C4-2B (cell line): ENCODE measurements at regions not wholly inside any gene's neighbourhood (a gene's known extent, or its start where the extent isn't known, plus 50 kb on each side); places are given as distances from the start of the nearest gene placed in this dataset.

Experiments
- ZFX ChIP-seq: fragments of 450-650 bp; IDR thresholded peaks from 2 replicates; pipeline ENCODE4 v1.6.1; 2017
- TF ChIP-seq, protein P1 (sequence below): fragments of 450-650 bp; conservative IDR thresholded peaks from 2 replicates; pipeline ENCODE4 v1.5.1; 2017; ENCODE audit warnings: mild to moderate bottlenecking

DNA sequence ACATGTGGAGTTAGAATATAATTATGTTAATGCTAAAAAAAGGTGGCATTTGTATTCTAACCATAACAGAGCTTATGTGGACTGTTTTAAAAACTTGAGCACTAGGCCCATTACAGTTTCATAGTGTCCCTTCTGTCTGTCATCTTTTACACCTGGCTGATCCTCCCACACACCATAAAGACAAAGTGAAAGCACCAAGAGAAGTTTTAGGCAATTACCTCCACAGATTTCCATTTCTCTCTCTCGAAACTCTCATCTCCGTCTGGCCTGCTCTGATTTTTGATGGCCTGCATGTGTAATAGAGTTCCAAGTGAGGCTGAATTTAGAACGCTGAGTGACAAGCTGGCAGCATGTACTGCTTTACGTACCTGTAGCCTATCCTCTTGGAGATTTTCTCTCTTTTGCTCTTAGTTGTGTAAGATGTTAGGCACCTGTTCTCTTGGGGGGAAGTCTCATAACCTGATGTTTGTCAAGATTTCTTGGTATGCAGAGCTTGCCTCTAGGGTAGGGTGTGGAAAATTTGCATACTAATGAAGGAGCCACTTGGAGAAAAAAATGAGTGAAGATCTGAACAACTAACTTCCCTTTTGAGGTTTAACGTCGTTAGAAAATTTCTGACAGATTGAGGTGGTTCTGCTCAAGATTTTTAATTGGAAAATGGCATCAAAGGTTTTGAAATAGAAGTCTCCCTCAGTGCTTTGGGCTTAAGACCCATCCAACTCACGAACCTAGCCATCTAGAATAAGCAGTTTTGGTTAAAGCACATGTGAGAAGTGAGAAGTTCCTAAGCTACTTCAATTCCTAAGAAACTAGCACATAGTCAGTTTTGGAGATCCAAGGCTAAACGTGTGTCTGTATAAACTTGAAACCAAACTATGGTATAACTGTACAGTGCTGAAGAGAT lies 57.6 kb upstream of the RAP1GDS1 start:
- TF ChIP-seq, protein P1, sequence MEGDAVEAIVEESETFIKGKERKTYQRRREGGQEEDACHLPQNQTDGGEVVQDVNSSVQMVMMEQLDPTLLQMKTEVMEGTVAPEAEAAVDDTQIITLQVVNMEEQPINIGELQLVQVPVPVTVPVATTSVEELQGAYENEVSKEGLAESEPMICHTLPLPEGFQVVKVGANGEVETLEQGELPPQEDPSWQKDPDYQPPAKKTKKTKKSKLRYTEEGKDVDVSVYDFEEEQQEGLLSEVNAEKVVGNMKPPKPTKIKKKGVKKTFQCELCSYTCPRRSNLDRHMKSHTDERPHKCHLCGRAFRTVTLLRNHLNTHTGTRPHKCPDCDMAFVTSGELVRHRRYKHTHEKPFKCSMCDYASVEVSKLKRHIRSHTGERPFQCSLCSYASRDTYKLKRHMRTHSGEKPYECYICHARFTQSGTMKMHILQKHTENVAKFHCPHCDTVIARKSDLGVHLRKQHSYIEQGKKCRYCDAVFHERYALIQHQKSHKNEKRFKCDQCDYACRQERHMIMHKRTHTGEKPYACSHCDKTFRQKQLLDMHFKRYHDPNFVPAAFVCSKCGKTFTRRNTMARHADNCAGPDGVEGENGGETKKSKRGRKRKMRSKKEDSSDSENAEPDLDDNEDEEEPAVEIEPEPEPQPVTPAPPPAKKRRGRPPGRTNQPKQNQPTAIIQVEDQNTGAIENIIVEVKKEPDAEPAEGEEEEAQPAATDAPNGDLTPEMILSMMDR = no peak
- no peak for TF ChIP-seq ZFX
